ENCODE measurements at regions not wholly inside any gene's neighbourhood (a gene's known extent, or its start where the extent isn't known, plus 50 kb on each side); places are given as distances from the start of the nearest gene placed in this dataset.

- TF ChIP-seq CTCF (IDR thresholded peaks at IDR 0.05) (no peak), POLR2A (IDR thresholded peaks at IDR 0.05) (no peak)
These were observed 57.3 kb upstream of the E2F7 start for GRCh38 chr12:77122661-77123060.
